H1 (cell line): ENCODE measurements at regions not wholly inside any gene's neighbourhood (a gene's known extent, or its start where the extent isn't known, plus 50 kb on each side); places are given as distances from the start of the nearest gene placed in this dataset.

Experiments
- CTCF ChIA-PET: fragments of 300-600 bp; sonication (Branson Sonifier 250); formaldehyde crosslinking; loops from one replicate; lab custom pipeline; 2021; ENCODE audit not compliant: partially characterized antibody; lab: Charles Lee
- POLR2A ChIA-PET: fragments of 300-600 bp; sonication (Branson Sonifier 250); formaldehyde crosslinking; loops from one replicate; lab custom pipeline; 2021; ENCODE audit warnings: inconsistent platforms; ENCODE audit not compliant: partially characterized antibody; lab: Charles Lee
- DNase-seq, 2 experiments: peaks; one replicate each; pipeline versions ENCODE4 v3.0.0 to v3.0.0-alpha.2; 2010 to 2022; ENCODE audit warnings: low spot score in 2 of 2, low read depth in 1 of 2, mixed read lengths in 1 of 2
- FAIRE-seq: peaks from 2 replicates; lab custom pipeline; 2011; peaks lifted over from hg19 to GRCh38; lab: Jason Lieb, UNC
- H2AFZ ChIP-seq: 2 replicates; pipeline ENCODE4 v1.8.1; 2012; ENCODE audit warnings: low read length, inconsistent platforms
- H2AK5ac ChIP-seq: 2 replicates; pipeline ENCODE4 v1.6.1; 2013; ENCODE audit warnings: low read depth, low read length
- H2BK120ac ChIP-seq: replicated peaks from 2 replicates; pipeline ENCODE3; 2013; ENCODE audit warnings: low read depth, low read length, inconsistent platforms
- H2BK12ac ChIP-seq: 2 replicates; pipeline ENCODE4 v1.6.1; 2013; ENCODE audit warnings: low read depth, low read length
- H2BK15ac ChIP-seq: 2 replicates; pipeline ENCODE4 v1.6.1; 2013; ENCODE audit warnings: low read length
- H2BK20ac ChIP-seq: 2 replicates; pipeline ENCODE4 v1.6.1; 2013; ENCODE audit warnings: low read length
- H2BK5ac ChIP-seq: 2 replicates; pipeline ENCODE4 v1.6.1; 2013; ENCODE audit warnings: low read depth, low read length
- H3K14ac ChIP-seq: 2 replicates; pipeline ENCODE4 v1.6.1; 2013; ENCODE audit warnings: inconsistent platforms; ENCODE audit not compliant: insufficient read length
- H3K18ac ChIP-seq: 2 replicates; pipeline ENCODE4 v1.6.1; 2013; ENCODE audit warnings: low read length; ENCODE audit errors: extremely low read depth
- H3K23ac ChIP-seq: 2 replicates; pipeline ENCODE4 v1.6.1; 2013; ENCODE audit warnings: inconsistent platforms; ENCODE audit not compliant: insufficient read length
- H3K23me2 ChIP-seq: 2 replicates; pipeline ENCODE4 v1.6.1; 2013; ENCODE audit warnings: low read depth, low read length
- H3K27ac ChIP-seq: 2 replicates; pipeline ENCODE4 v1.6.1; 2011; ENCODE audit warnings: low read depth, low read length, inconsistent platforms
- H3K27me3 ChIP-seq, 4 experiments: replicated peaks in 1 of 4; 1 replicate in 1 of 4; 2 replicates in 3 of 4; pipeline versions ENCODE4 v1.6.1 to v1.8.1; 2011 to 2013; ENCODE audit warnings: low read length in 3 of 4, mild to moderate bottlenecking in 3 of 4, inconsistent platforms in 2 of 4, mixed read lengths in 2 of 4, moderate library complexity in 1 of 4; ENCODE audit not compliant: control insufficient read depth in 3 of 4, insufficient read depth in 3 of 4; ENCODE audit errors: extremely low read depth in 1 of 4
- H3K36me3 ChIP-seq, 4 experiments: 2 replicates each; pipeline versions ENCODE4 v1.6.1 to v1.8.1; 2011 to 2013; ENCODE audit warnings: mild to moderate bottlenecking in 4 of 4, low read length in 3 of 4, moderate library complexity in 2 of 4, control low read depth in 1 of 4, inconsistent platforms in 1 of 4; ENCODE audit not compliant: insufficient read depth in 4 of 4, control insufficient read depth in 2 of 4
- H3K4ac ChIP-seq: replicated peaks from 2 replicates; pipeline ENCODE3; 2013; ENCODE audit warnings: low read length, low read depth, mixed read lengths, inconsistent platforms; ENCODE audit not compliant: insufficient read length
- H3K4me1 ChIP-seq, 4 experiments: replicated peaks in 1 of 4; 1 replicate in 1 of 4; 2 replicates in 3 of 4; pipeline versions ENCODE4 v1.6.1 to v1.8.1; 2011 to 2013; ENCODE audit warnings: low read length in 3 of 4, inconsistent platforms in 2 of 4, mixed read lengths in 1 of 4; ENCODE audit not compliant: insufficient read depth in 4 of 4, control insufficient read depth in 3 of 4
- H3K4me2 ChIP-seq, 2 experiments: 2 replicates each; pipeline versions ENCODE4 v1.6.1 to v1.8.1; 2011 to 2013; ENCODE audit warnings: low read depth in 2 of 2, low read length in 2 of 2, control low read depth in 1 of 2, inconsistent platforms in 1 of 2, mild to moderate bottlenecking in 1 of 2; ENCODE audit not compliant: insufficient read depth in 1 of 2
- H3K4me3 ChIP-seq, 4 experiments: fragments of 200-600, 300-600 bp in 1 of 4; sonication (generic), shearing (Covaris generic), sonication (Bioruptor Twin) in 1 of 4; 2 replicates each; pipeline versions ENCODE4 v1.5.1 to v1.8.1; 2011 to 2016; ENCODE audit warnings: low read length in 4 of 4, low read depth in 3 of 4, control low read depth in 2 of 4, inconsistent platforms in 2 of 4, mild to moderate bottlenecking in 2 of 4, mixed read lengths in 1 of 4, moderate library complexity in 1 of 4; ENCODE audit not compliant: insufficient read depth in 2 of 4; ENCODE audit errors: extremely low read depth in 1 of 4
- H3K56ac ChIP-seq: replicated peaks from 2 replicates; pipeline ENCODE3; 2013; ENCODE audit warnings: low read depth, mild to moderate bottlenecking, mixed read lengths, low read length, inconsistent platforms; ENCODE audit not compliant: insufficient read length
- H3K79me1 ChIP-seq: 2 replicates; pipeline ENCODE4 v1.6.1; 2013; ENCODE audit warnings: low read depth, low read length, control low read depth
- H3K79me2 ChIP-seq, 2 experiments: 2 replicates each; pipeline versions ENCODE4 v1.6.1 to v1.8.1; 2012 to 2013; ENCODE audit warnings: low read length in 2 of 2, mild to moderate bottlenecking in 2 of 2, inconsistent platforms in 1 of 2; ENCODE audit not compliant: insufficient read depth in 2 of 2, control insufficient read depth in 1 of 2
- H3K9ac ChIP-seq, 4 experiments: replicated peaks in 1 of 4; 1 replicate in 1 of 4; 2 replicates in 3 of 4; pipeline versions ENCODE4 v1.6.1 to v1.8.1; 2011 to 2013; ENCODE audit warnings: low read depth in 3 of 4, low read length in 3 of 4, control low read depth in 2 of 4, mild to moderate bottlenecking in 2 of 4, moderate library complexity in 2 of 4, inconsistent platforms in 1 of 4; ENCODE audit errors: extremely low read depth in 1 of 4
- H3K9me3 ChIP-seq, 2 experiments: 2 replicates each; pipeline versions ENCODE4 v1.6.1 to v1.8.1; 2012 to 2013; ENCODE audit warnings: mild to moderate bottlenecking in 2 of 2, moderate library complexity in 2 of 2, control low read depth in 1 of 2, inconsistent platforms in 1 of 2, low read depth in 1 of 2, low read length in 1 of 2, mixed read lengths in 1 of 2; ENCODE audit not compliant: insufficient read depth in 2 of 2
- H4K20me1 ChIP-seq, 2 experiments: replicated peaks in 1 of 2; 2 replicates each; pipeline versions ENCODE3 to v1.8.1; 2011 to 2013; ENCODE audit warnings: inconsistent platforms in 2 of 2, low read length in 2 of 2, mild to moderate bottlenecking in 1 of 2; ENCODE audit not compliant: insufficient read depth in 2 of 2, control insufficient read depth in 1 of 2
- H4K5ac ChIP-seq: 2 replicates; pipeline ENCODE4 v1.6.1; 2013; ENCODE audit warnings: low read length, low read depth, mixed read lengths, inconsistent platforms; ENCODE audit not compliant: insufficient read length
- H4K8ac ChIP-seq: 2 replicates; pipeline ENCODE4 v1.8.0; 2013; ENCODE audit warnings: mild to moderate bottlenecking, moderate library complexity, low read length, inconsistent platforms; ENCODE audit not compliant: insufficient read depth; ENCODE audit errors: extremely low read depth
- H4K91ac ChIP-seq: replicated peaks from 2 replicates; pipeline ENCODE3; 2013; ENCODE audit warnings: low read length, mixed read lengths, inconsistent platforms; ENCODE audit not compliant: insufficient read length
- SRF ChIP-seq: IDR thresholded peaks from 2 replicates; pipeline ENCODE4 v1.6.1; 2011; ENCODE audit warnings: mild to moderate bottlenecking, low read depth, low read length, moderate library complexity
- TAF7 ChIP-seq: optimal IDR thresholded peaks from 2 replicates; pipeline ENCODE3; 2011; ENCODE audit warnings: low read depth, mild to moderate bottlenecking, inconsistent platforms, low read length, moderate library complexity, borderline replicate concordance
- WGBS, 2 experiments: shearing (Covaris generic) in 1 of 2; methylation state at CpG; one replicate each; pipeline versions ENCODE4 v1.1.6 to v1.1.7; 2013 to 2015; ENCODE audit warnings: low lambda C conversion rate in 2 of 2, mixed read lengths in 2 of 2, inconsistent platforms in 1 of 2, low coverage in 1 of 2, missing lambda C conversion rate in 1 of 2; ENCODE audit not compliant: insufficient replicate concordance in 2 of 2, insufficient coverage in 1 of 2, insufficient read length in 1 of 2; ENCODE audit errors: extremely low coverage in 1 of 2, missing lambda C conversion rate in 1 of 2; 5-methylcytosine and 5-hydroxymethylcytosine counted together

DNA sequence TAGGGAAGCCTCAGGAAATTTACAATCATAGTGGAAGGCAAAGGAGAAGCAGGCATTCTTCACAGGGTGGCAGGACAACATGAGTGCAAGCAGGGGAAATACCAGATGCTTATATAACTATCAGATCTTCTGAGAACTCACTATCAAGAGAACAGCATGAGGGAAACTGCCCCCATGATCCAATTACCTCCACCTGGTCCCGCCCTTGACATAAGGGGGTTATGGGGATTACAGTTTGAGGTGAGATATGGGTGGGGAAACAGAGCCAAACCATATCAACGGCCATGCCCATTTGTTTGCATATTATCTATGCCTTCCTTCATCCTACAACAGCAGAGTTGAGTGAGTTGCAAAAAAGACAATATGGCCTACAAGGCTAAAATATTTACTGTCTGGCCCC, 140.2 kb upstream of the CCDC196 start:
- Histone ChIP-seq H3K4me2 (no peak overlapping the region), H3K23ac (no peak overlapping the region), H3K23me2 (no peaks in the 10 kb centered on the region), H2BK12ac (no peak overlapping the region), H3K79me2 (no peaks in the 10 kb centered on the region), H3K14ac (no peak overlapping the region), H3K9ac (no peak overlapping the region), H3K36me3 (no peaks in the 10 kb centered on the region; a peak in 1 of 8 replicates), H3K56ac (no peak overlapping the region), H3K27me3 (no peaks in the 10 kb centered on the region; a peak in 1 of 7 replicates), H2BK120ac (no peak overlapping the region), H3K4ac (no peak overlapping the region), H2BK15ac (no peak overlapping the region), H3K9me3 (no peaks in the 10 kb centered on the region), H2AK5ac (no peak overlapping the region), H2BK5ac (no peak overlapping the region), H3K79me1 (no peaks in the 10 kb centered on the region), H2AFZ (no peak overlapping the region), H4K8ac (no peak overlapping the region), H2BK20ac (no peak overlapping the region), H4K5ac (no peak overlapping the region), H4K20me1 (no peaks in the 10 kb centered on the region), H3K4me1 (0 out of 7 replicates have a peak, but pooled peaks cover 0 to 3% (median 0%) of the 10 kb centered on the region in 4 experiments), H3K18ac (no peak overlapping the region), H4K91ac (no peak overlapping the region), H3K27ac (no peak overlapping the region), H3K4me3 (no peak overlapping the region)
- TF ChIP-seq SRF (no peak), TAF7 (no peak)
- ChIA-PET CTCF (no interaction called here), POLR2A (no interaction called here)
- FAIRE-seq, result no peak
- DNase-seq, result no peak
- WGBS, 2 experiments, result 96% methylated on average over 2 of the region's 2 CpGs; no CpG with 5 or more reads in 1 of the 2 experiments
